ENCODE measurements at regions not wholly inside any gene's neighbourhood (a gene's known extent, or its start where the extent isn't known, plus 50 kb on each side); places are given as distances from the start of the nearest gene placed in this dataset.

DNA sequence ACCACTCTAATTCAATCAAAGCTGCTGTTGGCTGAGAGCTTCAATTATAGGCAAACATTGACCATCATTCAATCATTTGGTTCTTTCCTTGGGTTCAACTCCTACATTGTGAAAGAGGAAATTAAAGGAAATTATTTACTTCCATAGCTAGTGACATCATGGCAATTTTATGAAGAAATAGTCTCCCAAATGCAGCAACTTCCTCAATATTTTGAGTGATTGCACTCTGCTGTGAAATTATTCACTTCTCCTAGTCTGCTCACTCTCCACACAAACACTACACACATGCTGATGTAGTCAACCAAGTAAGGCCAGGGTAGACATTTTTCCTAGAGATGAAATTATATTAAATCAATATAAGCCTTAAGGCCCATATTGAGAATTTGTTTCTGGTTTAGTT, 86.7 kb upstream of the NCKAP5 start:
- CTCF ChIA-PET, result no interaction called here
- Mint-ChIP-seq H3K27ac (no peak overlapping the region), H3K4me3 (no peak overlapping the region), H3K9me3 (no peaks in the 10 kb centered on the region), H3K4me1 (no peaks in the 10 kb centered on the region), H3K36me3 (ENCODE audit: low read depth) (no peaks in the 10 kb centered on the region), H3K27me3 (no peaks in the 10 kb centered on the region)
- no peak for ATAC-seq (ENCODE audit: low read depth)
- intact Hi-C loops (cut with micrococcal nuclease), result no loop called here
- TF ChIP-seq, protein P1, sequence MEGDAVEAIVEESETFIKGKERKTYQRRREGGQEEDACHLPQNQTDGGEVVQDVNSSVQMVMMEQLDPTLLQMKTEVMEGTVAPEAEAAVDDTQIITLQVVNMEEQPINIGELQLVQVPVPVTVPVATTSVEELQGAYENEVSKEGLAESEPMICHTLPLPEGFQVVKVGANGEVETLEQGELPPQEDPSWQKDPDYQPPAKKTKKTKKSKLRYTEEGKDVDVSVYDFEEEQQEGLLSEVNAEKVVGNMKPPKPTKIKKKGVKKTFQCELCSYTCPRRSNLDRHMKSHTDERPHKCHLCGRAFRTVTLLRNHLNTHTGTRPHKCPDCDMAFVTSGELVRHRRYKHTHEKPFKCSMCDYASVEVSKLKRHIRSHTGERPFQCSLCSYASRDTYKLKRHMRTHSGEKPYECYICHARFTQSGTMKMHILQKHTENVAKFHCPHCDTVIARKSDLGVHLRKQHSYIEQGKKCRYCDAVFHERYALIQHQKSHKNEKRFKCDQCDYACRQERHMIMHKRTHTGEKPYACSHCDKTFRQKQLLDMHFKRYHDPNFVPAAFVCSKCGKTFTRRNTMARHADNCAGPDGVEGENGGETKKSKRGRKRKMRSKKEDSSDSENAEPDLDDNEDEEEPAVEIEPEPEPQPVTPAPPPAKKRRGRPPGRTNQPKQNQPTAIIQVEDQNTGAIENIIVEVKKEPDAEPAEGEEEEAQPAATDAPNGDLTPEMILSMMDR (IDR thresholded peaks at IDR 0.05), result no peak
- DNase-seq, result no peak
- POLR2A ChIA-PET, result no interaction called here

DNA sequence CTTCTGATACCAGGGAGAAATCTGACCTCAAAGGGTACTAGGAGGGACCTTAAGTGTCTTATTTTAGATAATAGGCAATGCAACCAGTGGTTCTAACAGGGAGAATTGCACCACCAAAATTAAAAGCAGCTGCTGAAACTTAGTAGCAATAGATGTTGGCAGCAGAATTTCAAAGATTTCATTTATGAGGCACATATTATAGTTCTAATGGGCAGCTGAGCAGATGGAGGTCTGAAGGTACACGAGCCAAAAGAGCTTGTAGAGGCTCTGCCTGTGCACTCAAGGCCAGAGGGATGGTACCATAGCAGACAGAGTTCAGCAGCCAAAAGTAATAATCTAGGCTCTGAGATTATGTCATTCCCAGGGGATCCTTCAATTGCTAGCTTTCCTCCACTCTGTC, 87.3 kb upstream of the NCKAP5 start:
- intact Hi-C loops (cut with micrococcal nuclease), result no loop called here
- ATAC-seq (ENCODE audit: low read depth) (no peak), DNase-seq (no peak)
- CTCF ChIA-PET, result no interaction called here
- TF ChIP-seq, protein P1 (IDR thresholded peaks at IDR 0.05), result no peak
- POLR2A ChIA-PET, result no interaction called here
- no peaks in the 10 kb centered on the region for H3K27me3 Mint-ChIP-seq
- no peaks in the 10 kb centered on the region for H3K36me3 Mint-ChIP-seq (ENCODE audit: low read depth)
- no peaks in the 10 kb centered on the region for H3K4me1 Mint-ChIP-seq
- no peak overlapping the region for H3K27ac Mint-ChIP-seq
- no peaks in the 10 kb centered on the region for H3K9me3 Mint-ChIP-seq
- H3K4me3 Mint-ChIP-seq, result no peak overlapping the region

DNA sequence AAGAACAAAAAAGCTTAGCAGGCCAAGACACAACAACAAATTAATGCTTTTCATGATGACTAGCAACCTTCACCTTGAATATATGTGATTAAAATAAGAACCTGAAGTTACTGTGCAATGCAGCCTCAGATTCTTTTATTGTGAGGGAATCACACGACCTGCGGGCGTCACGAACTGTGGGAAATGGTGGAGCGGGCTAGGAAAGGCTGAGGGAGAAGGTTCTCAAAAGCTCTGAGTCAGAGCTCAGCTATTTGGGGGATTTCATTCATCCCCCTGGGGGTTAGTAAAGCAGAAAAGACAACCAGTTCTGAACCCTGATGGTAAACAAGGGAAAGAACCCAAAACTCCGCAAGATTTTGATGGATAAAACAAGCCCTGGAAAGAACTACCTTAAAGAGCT, 89.3 kb upstream of the NCKAP5 start:
- Mint-ChIP-seq H3K36me3 (ENCODE audit: low read depth) (no peaks in the 10 kb centered on the region), H3K4me3 (no peak overlapping the region), H3K27ac (no peak overlapping the region), H3K27me3 (peaks cover 2% of the 10 kb centered on the region), H3K4me1 (no peaks in the 10 kb centered on the region), H3K9me3 (no peaks in the 10 kb centered on the region)
- ATAC-seq (ENCODE audit: low read depth) (no peak), DNase-seq (no peak)
- CTCF ChIA-PET, result no interaction called here
- intact Hi-C loops (cut with micrococcal nuclease), result no loop called here
- TF ChIP-seq, protein P1 (IDR thresholded peaks at IDR 0.05), result no peak
- POLR2A ChIA-PET, result no interaction called here

DNA sequence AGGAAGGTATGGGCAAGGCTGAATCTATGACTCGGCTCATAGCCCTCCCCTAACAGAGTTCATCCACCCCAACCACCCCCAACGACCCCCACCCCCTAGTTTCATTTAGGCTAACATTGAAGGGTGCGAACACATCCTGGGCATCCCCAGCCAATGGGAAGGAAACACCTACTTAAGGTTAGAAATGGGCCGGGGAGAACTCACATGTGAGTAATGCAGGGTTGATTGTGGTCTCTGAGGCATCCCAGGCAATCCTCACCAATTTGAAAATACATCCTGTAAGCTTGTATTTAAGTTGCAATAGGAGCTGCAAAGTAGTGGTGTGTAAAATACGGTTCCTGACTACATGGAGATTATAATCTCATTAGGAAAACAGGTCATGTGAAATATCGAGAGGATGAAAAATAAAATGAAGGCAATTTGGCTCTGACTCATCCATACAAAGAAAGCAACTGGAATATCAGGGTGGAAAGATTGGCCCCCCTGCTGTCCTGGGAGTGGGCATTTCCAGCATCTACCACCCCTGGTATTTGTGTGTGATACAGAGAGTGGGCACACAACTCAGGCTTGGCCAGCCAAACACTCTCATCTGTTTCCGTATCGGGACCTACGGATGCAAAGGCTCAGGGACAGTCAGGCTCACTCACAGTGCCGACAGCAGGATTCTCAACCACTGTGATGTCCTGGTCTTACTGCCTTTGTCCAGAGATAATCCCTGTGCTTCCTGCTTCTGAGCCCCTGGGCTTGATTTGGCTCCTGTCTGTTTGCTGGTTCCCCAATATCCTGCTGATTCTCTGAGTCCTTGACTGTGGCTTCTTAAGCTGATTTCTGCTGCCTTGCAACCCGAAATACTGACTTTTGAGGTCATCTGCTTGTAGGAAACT, 90.0 kb upstream of the NCKAP5 start:
- ATAC-seq (ENCODE audit: low read depth), result no peak

DNA sequence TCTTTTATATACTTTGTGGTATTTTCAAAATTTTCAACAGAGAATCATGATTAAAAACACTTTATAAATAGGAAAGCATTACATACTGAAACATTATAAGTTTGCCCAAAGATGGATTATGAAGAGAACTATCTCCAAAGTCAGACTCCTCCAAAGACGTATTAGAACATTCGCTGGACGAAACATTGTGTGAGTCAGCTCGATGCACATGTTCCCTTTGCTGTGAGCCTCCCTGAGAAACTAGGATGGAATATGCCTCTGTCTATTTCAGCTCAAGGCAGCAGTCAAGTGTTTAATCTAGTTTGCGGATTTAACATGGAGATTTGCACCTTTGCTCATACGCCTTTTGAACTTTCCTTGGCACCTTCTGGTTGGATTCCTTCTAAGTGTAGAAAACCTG, 92.2 kb upstream of the NCKAP5 start:
- H3K4me1 Mint-ChIP-seq, result no peaks in the 10 kb centered on the region
- ChIA-PET POLR2A (no interaction called here), CTCF (no interaction called here)
- TF ChIP-seq, protein P1 (IDR thresholded peaks at IDR 0.05), result no peak
- peaks cover 2% of the 10 kb centered on the region for H3K27me3 Mint-ChIP-seq
- no peak for DNase-seq
- H3K27ac Mint-ChIP-seq, result no peak overlapping the region
- H3K36me3 Mint-ChIP-seq (ENCODE audit: low read depth), result no peaks in the 10 kb centered on the region
- intact Hi-C loops (cut with micrococcal nuclease), result no loop called here
- no peaks in the 10 kb centered on the region for H3K9me3 Mint-ChIP-seq
- H3K4me3 Mint-ChIP-seq, result no peak overlapping the region
- ATAC-seq (ENCODE audit: low read depth), result no peak

More for the DNA sequence above, 90.0 kb upstream of the NCKAP5 start:
- H3K4me3 Mint-ChIP-seq, result no peak overlapping the region
- intact Hi-C loops (cut with micrococcal nuclease), result no loop called here
- H3K9me3 Mint-ChIP-seq, result no peaks in the 10 kb centered on the region
- CTCF ChIA-PET, result no interaction called here
- peaks cover 2% of the 10 kb centered on the region for H3K27me3 Mint-ChIP-seq
- POLR2A ChIA-PET, result no interaction called here
- H3K36me3 Mint-ChIP-seq (ENCODE audit: low read depth), result no peaks in the 10 kb centered on the region
- TF ChIP-seq, protein P1 (IDR thresholded peaks at IDR 0.05), result no peak
- no peaks in the 10 kb centered on the region for H3K4me1 Mint-ChIP-seq
- no peak for DNase-seq
- H3K27ac Mint-ChIP-seq, result no peak overlapping the region

Measured in activated B cell treated with CpG ODN at 0.5 μM for 24 hours (primary cell).